Left ventricle myocardium inferior (tissue), 1 donor: ENCODE measurements at regions not wholly inside any gene's neighbourhood (a gene's known extent, or its start where the extent isn't known, plus 50 kb on each side); places are given as distances from the start of the nearest gene placed in this dataset.

Experiments used
- DNase-seq: peaks from one replicate; pipeline ENCODE4 v3.0.0-alpha.2; 2020
- H3K27ac ChIP-seq: fragments of 200-600 bp; replicated peaks from 2 replicates; pipeline ENCODE4 v1.8.0; 2021
- H3K27me3 ChIP-seq: fragments of 200-600 bp; 2 replicates; pipeline ENCODE4 v1.8.0; 2021; ENCODE audit warnings: low read depth
- H3K36me3 ChIP-seq: fragments of 200-600 bp; 2 replicates; pipeline ENCODE4 v1.8.0; 2021
- H3K4me1 ChIP-seq: fragments of 200-600 bp; 2 replicates; pipeline ENCODE4 v1.8.0; 2021
- H3K4me3 ChIP-seq: fragments of 200-600 bp; 2 replicates; pipeline ENCODE4 v1.8.0; 2021; ENCODE audit warnings: mild to moderate bottlenecking, moderate library complexity
- H3K9me3 ChIP-seq: fragments of 200-600 bp; replicated peaks from 2 replicates; pipeline ENCODE4 v1.8.0; 2021
- CTCF ChIP-seq: fragments of 200-600 bp; IDR thresholded peaks from 2 replicates; pipeline ENCODE4 v1.8.0; 2021; ENCODE audit warnings: antibody characterized with exemption, mild to moderate bottlenecking, borderline replicate concordance
- intact Hi-C: fragments of 100-400 bp; cut with micrococcal nuclease; formaldehyde crosslinking; loops from one replicate; pipeline ENCODE4 v1.11.0; 2022
- donor health status: DM: no; HTN: yes; CAD: no; lungs with severe emphysema.

DNA sequence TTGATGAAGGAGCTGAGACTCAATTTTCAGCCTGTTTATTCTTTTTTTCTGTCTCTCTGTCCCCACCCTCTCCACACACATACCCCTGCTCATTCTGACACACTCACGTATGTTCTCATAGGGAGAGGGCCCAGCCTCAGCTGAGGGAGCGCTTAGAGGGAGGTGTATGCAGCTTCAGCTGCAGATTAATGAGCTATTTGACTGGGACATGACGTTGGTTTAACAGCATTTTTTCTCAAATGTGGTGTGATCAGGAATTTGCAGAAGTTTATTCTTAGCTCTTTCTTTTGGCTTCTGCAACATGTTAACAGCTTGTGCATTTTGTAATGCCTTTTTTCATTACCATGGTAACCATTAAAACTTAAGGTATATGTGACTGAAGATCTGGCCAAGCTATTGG, 1547.1 kb upstream of the PIK3C3 start:
- Histone ChIP-seq H3K9me3 (no peaks in the 10 kb centered on the region), H3K27me3 (no peaks in the 10 kb centered on the region), H3K4me1 (no peaks in the 10 kb centered on the region), H3K36me3 (no peaks in the 10 kb centered on the region), H3K4me3 (no peak overlapping the region), H3K27ac (no peak overlapping the region)
- no peak for DNase-seq
- intact Hi-C loops = no loop called here
- no peak for TF ChIP-seq CTCF

GRCh38 chr18:40404284-40404683, 1550.8 kb upstream of the PIK3C3 start:
- intact Hi-C loops = no loop called here
- TF ChIP-seq CTCF = no peak
- Histone ChIP-seq H3K4me1 (no peaks in the 10 kb centered on the region), H3K4me3 (no peak overlapping the region), H3K36me3 (no peaks in the 10 kb centered on the region), H3K9me3 (no peaks in the 10 kb centered on the region), H3K27ac (no peak overlapping the region), H3K27me3 (no peaks in the 10 kb centered on the region)
- DNase-seq = no peak

GRCh38 chr18:40402052-40402451, 1553.0 kb upstream of the PIK3C3 start:
- no peaks in the 10 kb centered on the region for H3K27me3 ChIP-seq
- TF ChIP-seq CTCF = no peak
- intact Hi-C loops = no loop called here
- no peak for DNase-seq
- H3K4me1 ChIP-seq = no peaks in the 10 kb centered on the region
- H3K4me3 ChIP-seq = no peak overlapping the region
- no peaks in the 10 kb centered on the region for H3K9me3 ChIP-seq
- no peak overlapping the region for H3K27ac ChIP-seq
- no peaks in the 10 kb centered on the region for H3K36me3 ChIP-seq

DNA sequence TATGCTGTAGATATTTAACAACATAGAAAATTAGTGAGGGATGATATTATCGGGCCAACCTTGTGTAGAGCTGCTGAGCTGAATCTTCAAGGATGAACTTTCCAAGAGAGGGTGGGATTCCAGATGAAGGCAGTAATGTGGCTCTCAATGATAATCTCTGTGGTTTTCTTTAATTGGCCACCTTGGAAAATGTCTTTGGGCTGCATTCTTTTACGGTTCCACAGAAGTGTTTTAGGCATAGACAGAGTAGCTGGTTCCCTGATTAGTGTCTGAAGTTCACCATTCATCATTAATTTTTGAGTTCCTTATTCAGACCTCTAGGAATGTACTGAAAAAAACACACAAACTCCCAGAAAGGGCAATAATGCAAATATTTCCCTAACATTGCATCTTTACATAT, 1566.9 kb upstream of the PIK3C3 start:
- no peak for TF ChIP-seq CTCF
- Histone ChIP-seq H3K4me3 (no peak overlapping the region), H3K27ac (no peak overlapping the region), H3K9me3 (no peaks in the 10 kb centered on the region), H3K27me3 (no peaks in the 10 kb centered on the region), H3K36me3 (no peaks in the 10 kb centered on the region), H3K4me1 (no peaks in the 10 kb centered on the region)
- intact Hi-C loops = no loop called here
- no peak for DNase-seq

GRCh38 chr18:40387130-40387787, 1567.8 kb upstream of the PIK3C3 start:
- intact Hi-C loops = no loop called here

More at GRCh38 chr18:40387130-40387787, 1567.8 kb upstream of the PIK3C3 start:
- no peak for DNase-seq
- H3K27me3 ChIP-seq = no peaks in the 10 kb centered on the region
- H3K27ac ChIP-seq = no peak overlapping the region
- TF ChIP-seq CTCF = no peak
- H3K4me1 ChIP-seq = no peaks in the 10 kb centered on the region
- H3K9me3 ChIP-seq = no peaks in the 10 kb centered on the region
- no peak overlapping the region for H3K4me3 ChIP-seq
- H3K36me3 ChIP-seq = no peaks in the 10 kb centered on the region
